Heart left ventricle (tissue), 16 donors: ENCODE measurements at regions not wholly inside any gene's neighbourhood (a gene's known extent, or its start where the extent isn't known, plus 50 kb on each side); places are given as distances from the start of the nearest gene placed in this dataset.

Source experiments
- ATAC-seq, 4 donors: fragments of 200-7000 bp; cut with Tn5 transposase; one replicate each; pipeline ENCODE4 v1.9.1; 2020 to 2022; ENCODE audit warnings: moderate library complexity in 4 of 4, mild to moderate bottlenecking in 3 of 4, moderate number of reproducible peaks in 1 of 4
- DNase-seq, 5 donors: peaks; one replicate each; pipeline ENCODE4 v3.0.0-alpha.2; 2020
- H3K27ac ChIP-seq, 12 donors: fragments of 200-600 bp; sonication (generic) in 4 of 12; one replicate each; pipeline versions ENCODE4 v1.5.0 to v1.8.0; 2016 to 2022; ENCODE audit warnings: mild to moderate bottlenecking in 2 of 12
- H3K27me3 ChIP-seq, 9 donors: fragments of 200-600 bp; sonication (generic) in 2 of 9; one replicate each; pipeline versions ENCODE4 v1.5.1 to v1.8.0; 2016 to 2022; ENCODE audit warnings: mild to moderate bottlenecking in 3 of 9
- H3K36me3 ChIP-seq, 9 donors: fragments of 200-600 bp; sonication (generic) in 2 of 9; one replicate each; pipeline versions ENCODE4 v1.5.0 to v1.8.0; 2018 to 2022; ENCODE audit warnings: mild to moderate bottlenecking in 2 of 9
- H3K4me1 ChIP-seq, 12 donors: fragments of 200-600 bp; sonication (generic) in 4 of 12; one replicate each; pipeline versions ENCODE4 v1.5.0 to v1.8.0; 2016 to 2022; ENCODE audit warnings: mild to moderate bottlenecking in 3 of 12
- H3K4me3 ChIP-seq, 12 donors: fragments of 200-600 bp; sonication (generic) in 4 of 12; one replicate each; pipeline versions ENCODE4 v1.5.0 to v1.8.0; 2017 to 2022; ENCODE audit warnings: mild to moderate bottlenecking in 9 of 12, moderate library complexity in 4 of 12
- H3K9me3 ChIP-seq, 12 donors: fragments of 200-600 bp; sonication (generic) in 4 of 12; one replicate each; pipeline versions ENCODE4 v1.5.0 to v1.8.0; 2016 to 2022; ENCODE audit warnings: mild to moderate bottlenecking in 1 of 12
- CTCF ChIP-seq, 12 donors: fragments of 200-600 bp; sonication (generic) in 4 of 12; IDR thresholded peaks; one replicate each; pipeline versions ENCODE4 v1.5.0 to v1.8.0; 2018 to 2022; ENCODE audit warnings: antibody characterized with exemption in 12 of 12, mild to moderate bottlenecking in 5 of 12
- POLR2A ChIP-seq, 2 donors: fragments of 450-650 bp; IDR thresholded peaks; one replicate each; pipeline ENCODE4 v1.6.1; 2017; ENCODE audit warnings: antibody characterized with exemption in 2 of 2, mild to moderate bottlenecking in 2 of 2, moderate library complexity in 2 of 2
- WGBS, 4 donors: extraction: QIAGEN DNeasy Blood & Tissue Kit in 2 of 4; methylation state at CpG; one replicate each; pipeline versions ENCODE4 v1.1.5 to v1.1.7; 2013 to 2018; 5-methylcytosine and 5-hydroxymethylcytosine counted together
- intact Hi-C, 10 donors: fragments of 100-400 bp; cut with DNase I; formaldehyde crosslinking; loops; one replicate each; pipeline versions ENCODE4 v1.11.1 to v1.14.2; 2022
- donor health status: ischemic (EF 13 %, LVEDD 7.1; RV severe dilation, severe dysfunction).
- donor health status: healthy with polysubstance abuse.
- donor health status: DM: no; HTN: yes; CAD: no.
- donor health status: DM: no; HTN: no; CAD: no.
- donor health status: ischemic (EF 25% LVEDD 6.9; RV normal size, moderate dysfunction).
- donor health status: ischemic (EF 25% LVEDD 5.7; RV mildly dilated, moderate dysfunction).
- donor health status: healthy.
- donor health status: DM: yes; HTN: yes; CAD: no.
- donor health status: ischemic (EF 35%, LVEDD 5.7; RV mildly dilated, moderate dysfunction).
- donor health status: nonischemic (EF 11% LVEDD 7.7; RV severe dilation, severe dysfunction).
- donor health status: DM: yes; HTN: yes; CAD: no.
- donor health status: PGD.
- donor health status: ischemic (EF 29% LVEDD 5.4; RV normal size, mild dysfunction).
- donor health status: nonischemic (EF 23%, LVEDD 6.1; RV moderate dilation, normal function).

- H3K27me3 ChIP-seq = no peaks in the 10 kb centered on the region
- intact Hi-C loops = no loop called here
- H3K9me3 ChIP-seq = no peaks in the 10 kb centered on the region
- ATAC-seq = no peak
- DNase-seq = no peak
- H3K36me3 ChIP-seq = no peaks in the 10 kb centered on the region
- no peak overlapping the region for H3K4me3 ChIP-seq
- 63 to 74% (median 69%) methylated on average over 1 of the region's 1 CpG for WGBS, 4 donors
- TF ChIP-seq CTCF (IDR thresholded peaks at IDR 0.05) = no peak
- H3K27ac ChIP-seq = no peak overlapping the region
- no peaks in the 10 kb centered on the region for H3K4me1 ChIP-seq
Measured at GRCh38 chr6:81300961-81301360, 451.5 kb downstream of the TENT5A start.

- Histone ChIP-seq H3K27me3 (no peaks in the 10 kb centered on the region), H3K27ac (no peak overlapping the region), H3K4me1 (no peaks in the 10 kb centered on the region), H3K9me3 (no peaks in the 10 kb centered on the region), H3K4me3 (no peak overlapping the region), H3K36me3 (no peaks in the 10 kb centered on the region)
- DNase-seq = no peak
- intact Hi-C loops = no loop called here
- 79 to 87% (median 85%) methylated on average over 3 of the region's 3 CpGs for WGBS, 4 donors
- ATAC-seq = no peak
- TF ChIP-seq POLR2A (IDR thresholded peaks at IDR 0.05) (no peak), CTCF (IDR thresholded peaks at IDR 0.05) (no peak)
Measured at GRCh38 chr6:81298751-81299150, 453.7 kb downstream of the TENT5A start.

- TF ChIP-seq CTCF (IDR thresholded peaks at IDR 0.05) = no peak
- TF ChIP-seq POLR2A (IDR thresholded peaks at IDR 0.05) = no peak
- ATAC-seq (no peak), DNase-seq (no peak)
- no peak overlapping the region for H3K27ac ChIP-seq
- intact Hi-C loops = no loop called here
- H3K27me3 ChIP-seq = no peaks in the 10 kb centered on the region
- no peaks in the 10 kb centered on the region for H3K36me3 ChIP-seq
- H3K9me3 ChIP-seq = no peaks in the 10 kb centered on the region
- no peaks in the 10 kb centered on the region for H3K4me1 ChIP-seq
- no peak overlapping the region for H3K4me3 ChIP-seq
Measured at GRCh38 chr6:81295310-81295709, 457.2 kb downstream of the TENT5A start.

GRCh38 chr6:81293896-81294295 lies 458.6 kb downstream of the TENT5A start:
- Histone ChIP-seq H3K4me1 (no peaks in the 10 kb centered on the region), H3K4me3 (no peak overlapping the region), H3K27me3 (no peaks in the 10 kb centered on the region), H3K27ac (no peak overlapping the region), H3K36me3 (no peaks in the 10 kb centered on the region), H3K9me3 (no peaks in the 10 kb centered on the region)
- WGBS, 4 donors = 57 to 69% (median 61%) methylated on average over 2 of the region's 2 CpGs
- ATAC-seq = no peak
- TF ChIP-seq CTCF (IDR thresholded peaks at IDR 0.05) = no peak
- no peak for TF ChIP-seq POLR2A (IDR thresholded peaks at IDR 0.05)
- no peak for DNase-seq
- intact Hi-C loops = no loop called here
